ENCODE measurements at regions not wholly inside any gene's neighbourhood (a gene's known extent, or its start where the extent isn't known, plus 50 kb on each side); places are given as distances from the start of the nearest gene placed in this dataset.

DNA sequence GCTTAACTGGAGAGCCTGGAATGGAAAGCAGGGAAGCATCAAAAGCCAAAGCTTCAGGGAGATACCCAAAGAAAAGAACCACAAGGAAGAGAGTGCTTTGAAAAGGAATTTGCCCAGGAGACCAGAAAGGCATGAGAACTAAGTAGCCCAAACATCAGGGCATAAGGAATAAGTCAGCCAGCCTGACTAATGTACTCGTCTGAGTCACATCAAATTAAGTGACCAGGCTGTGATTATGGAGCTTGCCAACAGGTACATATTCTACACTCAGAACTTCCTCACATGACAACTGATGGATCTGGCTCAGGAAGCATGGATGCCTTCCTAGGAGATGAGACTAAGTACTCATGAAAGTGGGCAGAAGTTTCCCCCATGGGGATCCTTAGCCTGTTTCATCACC, 366.7 kb downstream of the BUD13 start:
- DNase-seq (ENCODE audit: low read depth): no peak
- no peak for TF ChIP-seq CTCF (IDR thresholded peaks at IDR 0.05; ENCODE audit: low read depth, low read length, missing control alignments)
- in situ Hi-C loops (cut with HindIII; ENCODE audit: low sequenced_read_pairs): no loop called here
- H3K4me3 ChIP-seq (ENCODE audit: low read depth, low read length): no peak overlapping the region

GRCh38 chr11:116404462-116404798, 368.4 kb downstream of the BUD13 start:
- no peak for TF ChIP-seq CTCF (IDR thresholded peaks at IDR 0.05; ENCODE audit: low read depth, low read length, missing control alignments)
- in situ Hi-C loops (cut with HindIII; ENCODE audit: low sequenced_read_pairs): no loop called here

GRCh38 chr11:116403794-116404461, 368.9 kb downstream of the BUD13 start:
- H3K4me3 ChIP-seq (ENCODE audit: low read depth, low read length): no peak overlapping the region
- in situ Hi-C loops (cut with HindIII; ENCODE audit: low sequenced_read_pairs): no loop called here
- no peak for DNase-seq (ENCODE audit: low read depth)
- TF ChIP-seq CTCF (IDR thresholded peaks at IDR 0.05; ENCODE audit: low read depth, low read length, missing control alignments): no peak

More at GRCh38 chr11:116404462-116404798, 368.4 kb downstream of the BUD13 start:
- no peak for DNase-seq (ENCODE audit: low read depth)
- no peak overlapping the region for H3K4me3 ChIP-seq (ENCODE audit: low read depth, low read length)

- no peak for TF ChIP-seq CTCF (IDR thresholded peaks at IDR 0.05; ENCODE audit: low read depth, low read length, missing control alignments)
- in situ Hi-C loops (cut with HindIII; ENCODE audit: low sequenced_read_pairs): no loop called here
- no peak overlapping the region for H3K4me3 ChIP-seq (ENCODE audit: low read depth, low read length)
- DNase-seq (ENCODE audit: low read depth): no peak
These were observed 372.7 kb downstream of the BUD13 start for GRCh38 chr11:116400081-116400480.

- TF ChIP-seq CTCF (IDR thresholded peaks at IDR 0.05; ENCODE audit: low read depth, low read length, missing control alignments): no peak
- in situ Hi-C loops (cut with HindIII; ENCODE audit: low sequenced_read_pairs): no loop called here
- no peak for DNase-seq (ENCODE audit: low read depth)
- no peak overlapping the region for H3K4me3 ChIP-seq (ENCODE audit: low read depth, low read length)
These were observed 375.1 kb downstream of the BUD13 start for GRCh38 chr11:116397602-116398084.

DNA sequence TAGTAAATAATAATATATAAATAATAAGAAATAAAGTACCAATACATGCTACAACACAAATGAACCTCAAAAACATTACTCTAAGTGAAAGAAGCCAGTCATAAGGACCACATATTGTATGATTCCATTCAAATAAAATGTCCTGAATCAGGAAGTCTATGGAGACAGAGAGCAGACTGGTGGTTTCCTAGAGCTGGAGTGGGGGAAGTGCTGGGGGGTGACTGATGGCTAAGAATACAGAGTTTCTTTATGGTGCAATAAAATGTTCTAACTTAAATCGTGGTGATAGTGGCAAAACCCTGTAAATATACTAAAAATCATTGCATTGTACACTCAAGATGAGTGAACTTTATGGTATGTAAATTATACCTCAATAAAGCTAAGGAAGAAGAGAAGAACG, 376.5 kb downstream of the BUD13 start:
- TF ChIP-seq CTCF (IDR thresholded peaks at IDR 0.05; ENCODE audit: low read depth, low read length, missing control alignments): no peak
- DNase-seq (ENCODE audit: low read depth): no peak
- in situ Hi-C loops (cut with HindIII; ENCODE audit: low sequenced_read_pairs): no loop called here
- H3K4me3 ChIP-seq (ENCODE audit: low read depth, low read length): no peak overlapping the region
